HG03354 (cell line): ENCODE measurements at regions not wholly inside any gene's neighbourhood (a gene's known extent, or its start where the extent isn't known, plus 50 kb on each side); places are given as distances from the start of the nearest gene placed in this dataset.
A peak's percentile ranks its signal among the peaks of the same experiment; 100 is the strongest.

ENCODE experiments used
- ATAC-seq: cut with Tn5 transposase; IDR thresholded peaks from one replicate; pipeline ENCODE4 v1.9.1; 2021; ENCODE audit warnings: mild to moderate bottlenecking; ENCODE audit not compliant: unreplicated experiment, poor library complexity, severe bottlenecking

GRCh38 chr14:61891170-61891569 is 128.9 kb downstream of the SNAPC1 start:
- ATAC-seq = no peak

GRCh38 chr14:61891810-61892209 is 129.6 kb downstream of the SNAPC1 start:
- ATAC-seq = no peak

GRCh38 chr14:61893371-61893940 is 131.2 kb downstream of the SNAPC1 start:
- ATAC-seq = no peak

- peak; percentile 38 for ATAC-seq
Measured at GRCh38 chr14:61894452-61895077, 132.3 kb downstream of the SNAPC1 start.

GRCh38 chr14:61897300-61897699 is 135.1 kb downstream of the SNAPC1 start:
- ATAC-seq = no peak

GRCh38 chr14:61898568-61898967 is 136.3 kb downstream of the SNAPC1 start:
- ATAC-seq = no peak

- no peak for ATAC-seq
Measured at GRCh38 chr14:61899497-61899896, 137.3 kb downstream of the SNAPC1 start.

- no peak for ATAC-seq
Measured at GRCh38 chr14:61904946-61905345, 142.7 kb downstream of the SNAPC1 start.

- no peak for ATAC-seq
Measured at GRCh38 chr14:61911574-61911973, 149.4 kb downstream of the SNAPC1 start.

- no peak for ATAC-seq
Measured at GRCh38 chr14:61918998-61919397, 156.8 kb downstream of the SNAPC1 start.

- ATAC-seq = no peak
Measured at GRCh38 chr14:61923348-61923747, 161.1 kb downstream of the SNAPC1 start.

- no peak for ATAC-seq
Measured at GRCh38 chr14:61925043-61925442, 162.8 kb downstream of the SNAPC1 start.

GRCh38 chr14:61925732-61926435 is 163.7 kb downstream of the SNAPC1 start:
- no peak for ATAC-seq

- no peak for ATAC-seq
Measured at GRCh38 chr14:61927060-61927459, 164.8 kb downstream of the SNAPC1 start.

GRCh38 chr14:61927520-61927919 is 165.3 kb downstream of the SNAPC1 start:
- no peak for ATAC-seq

GRCh38 chr14:61928300-61928699 is 166.1 kb downstream of the SNAPC1 start:
- no peak for ATAC-seq

GRCh38 chr14:61928701-61929100 is 166.5 kb downstream of the SNAPC1 start:
- no peak for ATAC-seq

- ATAC-seq = no peak
Measured at GRCh38 chr14:61929651-61930050, 167.4 kb downstream of the SNAPC1 start.

- no peak for ATAC-seq
Measured at GRCh38 chr14:61930101-61930857, 168.1 kb downstream of the SNAPC1 start.

- ATAC-seq = no peak
Measured at GRCh38 chr14:61932974-61933373, 170.8 kb downstream of the SNAPC1 start.

- ATAC-seq = no peak
Measured at GRCh38 chr14:61934385-61934784, 172.2 kb downstream of the SNAPC1 start.
